ENCODE measurements at regions not wholly inside any gene's neighbourhood (a gene's known extent, or its start where the extent isn't known, plus 50 kb on each side); places are given as distances from the start of the nearest gene placed in this dataset.

DNA sequence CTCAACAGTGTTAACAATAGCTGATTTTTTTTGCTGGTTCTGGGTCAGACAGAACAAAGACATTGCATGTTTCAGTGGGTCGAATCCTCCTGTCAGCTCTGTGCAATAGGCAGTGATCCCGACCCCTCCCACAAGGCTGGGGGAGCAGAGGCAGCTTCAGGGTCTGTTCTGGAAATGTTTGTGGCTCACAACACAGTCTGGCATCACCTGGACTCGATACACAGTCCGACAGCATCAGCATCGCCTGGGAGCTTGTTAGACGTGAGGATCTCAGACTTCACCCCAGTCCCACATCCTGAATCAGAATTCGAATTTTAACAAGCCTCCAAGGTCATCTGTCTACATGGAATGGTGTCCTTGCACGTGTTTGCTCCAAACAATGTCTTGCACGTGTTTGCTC is 384.7 kb downstream of the IRX2 start:
- no peak for TF ChIP-seq CREB1 (CRISPR knock-in tag; IDR thresholded peaks at IDR 0.05; ENCODE audit: low read depth)
- no peak for TF ChIP-seq POLR2AphosphoS5 (IDR thresholded peaks at IDR 0.05; ENCODE audit: low read depth)
- no peak for TF ChIP-seq STAT1 (IDR thresholded peaks at IDR 0.05; ENCODE audit: unreplicated experiment)
- TF ChIP-seq JUNB (IDR thresholded peaks at IDR 0.05; ENCODE audit: unreplicated experiment), result no peak
- no peak for TF ChIP-seq ZNF331 (CRISPR knock-in tag; IDR thresholded peaks at IDR 0.05; ENCODE audit: low read depth)
- peaks cover 21% of the 10 kb centered on the region for H3K9me3 Mint-ChIP-seq
- H3K79me2 ChIP-seq (replicated peaks; ENCODE audit: insufficient read depth), result no peaks in the 10 kb centered on the region
- DNase-seq (ENCODE audit: low spot score), result no peak
- H3K27me3 ChIP-seq (ENCODE audit: insufficient read depth), result no peaks in the 10 kb centered on the region
- H3F3A ChIP-seq (replicated peaks; ENCODE audit: low read depth), result no peaks in the 10 kb centered on the region
- H4K20me1 ChIP-seq (replicated peaks; ENCODE audit: insufficient read depth), result no peaks in the 10 kb centered on the region
- no peaks in the 10 kb centered on the region for H3K9me2 ChIP-seq (ENCODE audit: insufficient read depth)
- no peaks in the 10 kb centered on the region for H3K4me1 Mint-ChIP-seq
- no peak overlapping the region for H3K4me2 ChIP-seq
- no peak overlapping the region for H3K27ac ChIP-seq (ENCODE audit: low read depth)
- H3K27ac Mint-ChIP-seq, result no peak overlapping the region
- H3K4me3 ChIP-seq, result no peak overlapping the region
- no peaks in the 10 kb centered on the region; the same call in 2 of the 3 replicates for H3K36me3 Mint-ChIP-seq (ENCODE audit: low read depth)
- H3K27me3 Mint-ChIP-seq (ENCODE audit: insufficient read depth, low read depth, poor library complexity), result peaks cover 10% of the 10 kb centered on the region
- H3K36me3 ChIP-seq (ENCODE audit: insufficient read depth), result peaks cover 5% of the 10 kb centered on the region; the same call in 1 of the 2 replicates
- no peaks in the 10 kb centered on the region for H3K4me1 ChIP-seq (ENCODE audit: insufficient read depth)
- H3K4me3 Mint-ChIP-seq, result no peak overlapping the region
- no peak for ATAC-seq
- H2AFZ ChIP-seq, result no peak overlapping the region

DNA sequence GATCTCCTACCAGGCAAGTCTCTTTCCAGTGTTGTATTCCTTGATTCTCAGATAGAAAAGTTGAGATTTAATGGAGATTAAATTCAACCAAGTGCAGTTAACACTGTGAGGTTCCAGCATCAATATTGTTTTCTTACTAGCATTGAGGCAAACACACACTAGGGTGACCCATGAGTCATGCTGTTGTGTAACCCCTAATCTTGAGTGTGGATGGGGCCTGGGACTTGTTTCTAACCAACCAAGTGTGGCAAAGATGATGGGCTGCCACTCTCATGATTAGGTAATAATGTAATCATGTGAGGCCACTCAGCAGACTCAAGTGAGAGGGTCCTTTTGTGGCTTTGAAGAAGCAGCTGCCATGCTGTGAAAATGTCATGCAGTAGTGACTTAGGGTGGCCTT is 394.2 kb downstream of the IRX2 start:
- Histone ChIP-seq H3K27ac (ENCODE audit: low read depth) (no peak overlapping the region), H3K4me3 (no peak overlapping the region), H3K9me2 (ENCODE audit: insufficient read depth) (no peaks in the 10 kb centered on the region), H3K4me2 (no peak overlapping the region), H3K27me3 (ENCODE audit: insufficient read depth) (no peaks in the 10 kb centered on the region), H3F3A (replicated peaks; ENCODE audit: low read depth) (no peaks in the 10 kb centered on the region), H3K36me3 (ENCODE audit: insufficient read depth) (no peaks in the 10 kb centered on the region), H4K20me1 (replicated peaks; ENCODE audit: insufficient read depth) (no peaks in the 10 kb centered on the region), H3K79me2 (replicated peaks; ENCODE audit: insufficient read depth) (no peaks in the 10 kb centered on the region), H3K4me1 (ENCODE audit: insufficient read depth) (no peaks in the 10 kb centered on the region), H2AFZ (no peak overlapping the region)
- Mint-ChIP-seq H3K36me3 (ENCODE audit: low read depth) (no peaks in the 10 kb centered on the region), H3K4me3 (no peak overlapping the region), H3K27me3 (ENCODE audit: insufficient read depth, low read depth, poor library complexity) (peaks cover 10% of the 10 kb centered on the region), H3K9me3 (peaks cover 16% of the 10 kb centered on the region; the same call in 2 of the 3 replicates), H3K27ac (no peak overlapping the region), H3K4me1 (peaks cover 15% of the 10 kb centered on the region)
- DNase-seq (ENCODE audit: low spot score) (no peak), ATAC-seq (no peak)
- no peak for TF ChIP-seq EZH2phosphoT487 (IDR thresholded peaks at IDR 0.05; ENCODE audit: unreplicated experiment)
- TF ChIP-seq JUNB (IDR thresholded peaks at IDR 0.05; ENCODE audit: unreplicated experiment), result no peak
- TF ChIP-seq, protein P1, sequence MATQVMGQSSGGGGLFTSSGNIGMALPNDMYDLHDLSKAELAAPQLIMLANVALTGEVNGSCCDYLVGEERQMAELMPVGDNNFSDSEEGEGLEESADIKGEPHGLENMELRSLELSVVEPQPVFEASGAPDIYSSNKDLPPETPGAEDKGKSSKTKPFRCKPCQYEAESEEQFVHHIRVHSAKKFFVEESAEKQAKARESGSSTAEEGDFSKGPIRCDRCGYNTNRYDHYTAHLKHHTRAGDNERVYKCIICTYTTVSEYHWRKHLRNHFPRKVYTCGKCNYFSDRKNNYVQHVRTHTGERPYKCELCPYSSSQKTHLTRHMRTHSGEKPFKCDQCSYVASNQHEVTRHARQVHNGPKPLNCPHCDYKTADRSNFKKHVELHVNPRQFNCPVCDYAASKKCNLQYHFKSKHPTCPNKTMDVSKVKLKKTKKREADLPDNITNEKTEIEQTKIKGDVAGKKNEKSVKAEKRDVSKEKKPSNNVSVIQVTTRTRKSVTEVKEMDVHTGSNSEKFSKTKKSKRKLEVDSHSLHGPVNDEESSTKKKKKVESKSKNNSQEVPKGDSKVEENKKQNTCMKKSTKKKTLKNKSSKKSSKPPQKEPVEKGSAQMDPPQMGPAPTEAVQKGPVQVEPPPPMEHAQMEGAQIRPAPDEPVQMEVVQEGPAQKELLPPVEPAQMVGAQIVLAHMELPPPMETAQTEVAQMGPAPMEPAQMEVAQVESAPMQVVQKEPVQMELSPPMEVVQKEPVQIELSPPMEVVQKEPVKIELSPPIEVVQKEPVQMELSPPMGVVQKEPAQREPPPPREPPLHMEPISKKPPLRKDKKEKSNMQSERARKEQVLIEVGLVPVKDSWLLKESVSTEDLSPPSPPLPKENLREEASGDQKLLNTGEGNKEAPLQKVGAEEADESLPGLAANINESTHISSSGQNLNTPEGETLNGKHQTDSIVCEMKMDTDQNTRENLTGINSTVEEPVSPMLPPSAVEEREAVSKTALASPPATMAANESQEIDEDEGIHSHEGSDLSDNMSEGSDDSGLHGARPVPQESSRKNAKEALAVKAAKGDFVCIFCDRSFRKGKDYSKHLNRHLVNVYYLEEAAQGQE (IDR thresholded peaks at IDR 0.05; ENCODE audit: unreplicated experiment), result no peak
- TF ChIP-seq EZH2 (IDR thresholded peaks at IDR 0.05; ENCODE audit: low read depth, unreplicated experiment), result no peak
- TF ChIP-seq, protein P2, sequence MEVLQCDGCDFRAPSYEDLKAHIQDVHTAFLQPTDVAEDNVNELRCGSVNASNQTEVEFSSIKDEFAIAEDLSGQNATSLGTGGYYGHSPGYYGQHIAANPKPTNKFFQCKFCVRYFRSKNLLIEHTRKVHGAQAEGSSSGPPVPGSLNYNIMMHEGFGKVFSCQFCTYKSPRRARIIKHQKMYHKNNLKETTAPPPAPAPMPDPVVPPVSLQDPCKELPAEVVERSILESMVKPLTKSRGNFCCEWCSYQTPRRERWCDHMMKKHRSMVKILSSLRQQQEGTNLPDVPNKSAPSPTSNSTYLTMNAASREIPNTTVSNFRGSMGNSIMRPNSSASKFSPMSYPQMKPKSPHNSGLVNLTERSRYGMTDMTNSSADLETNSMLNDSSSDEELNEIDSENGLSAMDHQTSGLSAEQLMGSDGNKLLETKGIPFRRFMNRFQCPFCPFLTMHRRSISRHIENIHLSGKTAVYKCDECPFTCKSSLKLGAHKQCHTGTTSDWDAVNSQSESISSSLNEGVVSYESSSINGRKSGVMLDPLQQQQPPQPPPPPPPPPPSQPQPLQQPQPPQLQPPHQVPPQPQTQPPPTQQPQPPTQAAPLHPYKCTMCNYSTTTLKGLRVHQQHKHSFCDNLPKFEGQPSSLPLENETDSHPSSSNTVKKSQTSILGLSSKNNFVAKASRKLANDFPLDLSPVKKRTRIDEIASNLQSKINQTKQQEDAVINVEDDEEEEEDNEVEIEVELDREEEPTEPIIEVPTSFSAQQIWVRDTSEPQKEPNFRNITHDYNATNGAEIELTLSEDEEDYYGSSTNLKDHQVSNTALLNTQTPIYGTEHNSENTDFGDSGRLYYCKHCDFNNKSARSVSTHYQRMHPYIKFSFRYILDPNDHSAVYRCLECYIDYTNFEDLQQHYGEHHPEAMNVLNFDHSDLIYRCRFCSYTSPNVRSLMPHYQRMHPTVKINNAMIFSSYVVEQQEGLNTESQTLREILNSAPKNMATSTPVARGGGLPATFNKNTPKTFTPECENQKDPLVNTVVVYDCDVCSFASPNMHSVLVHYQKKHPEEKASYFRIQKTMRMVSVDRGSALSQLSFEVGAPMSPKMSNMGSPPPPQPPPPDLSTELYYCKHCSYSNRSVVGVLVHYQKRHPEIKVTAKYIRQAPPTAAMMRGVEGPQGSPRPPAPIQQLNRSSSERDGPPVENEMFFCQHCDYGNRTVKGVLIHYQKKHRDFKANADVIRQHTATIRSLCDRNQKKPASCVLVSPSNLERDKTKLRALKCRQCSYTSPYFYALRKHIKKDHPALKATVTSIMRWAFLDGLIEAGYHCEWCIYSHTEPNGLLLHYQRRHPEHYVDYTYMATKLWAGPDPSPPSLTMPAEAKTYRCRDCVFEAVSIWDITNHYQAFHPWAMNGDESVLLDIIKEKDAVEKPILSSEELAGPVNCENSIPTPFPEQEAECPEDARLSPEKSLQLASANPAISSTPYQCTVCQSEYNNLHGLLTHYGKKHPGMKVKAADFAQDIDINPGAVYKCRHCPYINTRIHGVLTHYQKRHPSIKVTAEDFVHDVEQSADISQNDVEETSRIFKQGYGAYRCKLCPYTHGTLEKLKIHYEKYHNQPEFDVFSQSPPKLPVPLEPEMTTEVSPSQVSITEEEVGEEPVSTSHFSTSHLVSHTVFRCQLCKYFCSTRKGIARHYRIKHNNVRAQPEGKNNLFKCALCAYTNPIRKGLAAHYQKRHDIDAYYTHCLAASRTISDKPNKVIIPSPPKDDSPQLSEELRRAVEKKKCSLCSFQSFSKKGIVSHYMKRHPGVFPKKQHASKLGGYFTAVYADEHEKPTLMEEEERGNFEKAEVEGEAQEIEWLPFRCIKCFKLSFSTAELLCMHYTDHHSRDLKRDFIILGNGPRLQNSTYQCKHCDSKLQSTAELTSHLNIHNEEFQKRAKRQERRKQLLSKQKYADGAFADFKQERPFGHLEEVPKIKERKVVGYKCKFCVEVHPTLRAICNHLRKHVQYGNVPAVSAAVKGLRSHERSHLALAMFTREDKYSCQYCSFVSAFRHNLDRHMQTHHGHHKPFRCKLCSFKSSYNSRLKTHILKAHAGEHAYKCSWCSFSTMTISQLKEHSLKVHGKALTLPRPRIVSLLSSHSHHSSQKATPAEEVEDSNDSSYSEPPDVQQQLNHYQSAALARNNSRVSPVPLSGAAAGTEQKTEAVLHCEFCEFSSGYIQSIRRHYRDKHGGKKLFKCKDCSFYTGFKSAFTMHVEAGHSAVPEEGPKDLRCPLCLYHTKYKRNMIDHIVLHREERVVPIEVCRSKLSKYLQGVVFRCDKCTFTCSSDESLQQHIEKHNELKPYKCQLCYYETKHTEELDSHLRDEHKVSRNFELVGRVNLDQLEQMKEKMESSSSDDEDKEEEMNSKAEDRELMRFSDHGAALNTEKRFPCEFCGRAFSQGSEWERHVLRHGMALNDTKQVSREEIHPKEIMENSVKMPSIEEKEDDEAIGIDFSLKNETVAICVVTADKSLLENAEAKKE (CRISPR knock-in tag; IDR thresholded peaks at IDR 0.05), result no peak
- TF ChIP-seq STAT1 (IDR thresholded peaks at IDR 0.05; ENCODE audit: unreplicated experiment), result no peak
- TF ChIP-seq, protein P3, sequence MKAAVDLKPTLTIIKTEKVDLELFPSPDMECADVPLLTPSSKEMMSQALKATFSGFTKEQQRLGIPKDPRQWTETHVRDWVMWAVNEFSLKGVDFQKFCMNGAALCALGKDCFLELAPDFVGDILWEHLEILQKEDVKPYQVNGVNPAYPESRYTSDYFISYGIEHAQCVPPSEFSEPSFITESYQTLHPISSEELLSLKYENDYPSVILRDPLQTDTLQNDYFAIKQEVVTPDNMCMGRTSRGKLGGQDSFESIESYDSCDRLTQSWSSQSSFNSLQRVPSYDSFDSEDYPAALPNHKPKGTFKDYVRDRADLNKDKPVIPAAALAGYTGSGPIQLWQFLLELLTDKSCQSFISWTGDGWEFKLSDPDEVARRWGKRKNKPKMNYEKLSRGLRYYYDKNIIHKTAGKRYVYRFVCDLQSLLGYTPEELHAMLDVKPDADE (IDR thresholded peaks at IDR 0.05), result no peak

All from GM23338 (cell line).